ENCODE measurements at regions not wholly inside any gene's neighbourhood (a gene's known extent, or its start where the extent isn't known, plus 50 kb on each side); places are given as distances from the start of the nearest gene placed in this dataset.

- no peaks in the 10 kb centered on the region for H4K20me1 ChIP-seq (ENCODE audit: insufficient read depth)
- CTCF ChIA-PET = no interaction called here
- no TSS peak for BruUV-seq (replicated peaks)
These were observed 1136.6 kb upstream of the PABPC4L start for GRCh38 chr4:135338181-135338580.

GRCh38 chr4:135325264-135325663, 1123.7 kb upstream of the PABPC4L start:
- Histone ChIP-seq H3K9me2 (ENCODE audit: insufficient read depth) (no peaks in the 10 kb centered on the region), H2AFZ (no peak overlapping the region), H3K4me1 (replicated peaks; ENCODE audit: insufficient read depth) (no peaks in the 10 kb centered on the region), H3K79me2 (ENCODE audit: low read depth) (no peaks in the 10 kb centered on the region), H3F3A (ENCODE audit: insufficient read depth, low read depth) (no peaks in the 10 kb centered on the region), H3K9me3 (ENCODE audit: insufficient read depth, low read depth) (no peaks in the 10 kb centered on the region), H3K36me3 (ENCODE audit: low read depth) (no peaks in the 10 kb centered on the region), H3K27ac (no peak overlapping the region), H3K4me3 (no peak overlapping the region), H3K27me3 (ENCODE audit: insufficient read depth, low read depth) (no peaks in the 10 kb centered on the region), H3K4me2 (no peak overlapping the region), H4K20me1 (ENCODE audit: insufficient read depth) (no peaks in the 10 kb centered on the region)
- intact Hi-C loops (cut with micrococcal nuclease; ENCODE audit: unreplicated experiment) = no loop called here
- ChIA-PET CTCF (no interaction called here), POLR2A (ENCODE audit: unreplicated experiment) (no interaction called here)
- DNase-seq = no peak
- TF ChIP-seq CTCF (conservative IDR thresholded peaks at IDR 0.05) (no peak), EZH2 (IDR thresholded peaks at IDR 0.05; ENCODE audit: low read depth) (no peak)
- no TSS peak for BruUV-seq (replicated peaks)

More at GRCh38 chr4:135338181-135338580, 1136.6 kb upstream of the PABPC4L start:
- H3K4me2 ChIP-seq = no peak overlapping the region
- H3F3A ChIP-seq (ENCODE audit: insufficient read depth, low read depth) = no peaks in the 10 kb centered on the region
- TF ChIP-seq EZH2 (IDR thresholded peaks at IDR 0.05; ENCODE audit: low read depth) (no peak), CTCF (conservative IDR thresholded peaks at IDR 0.05) (no peak)
- H3K4me3 ChIP-seq = no peak overlapping the region
- no peak for DNase-seq
- POLR2A ChIA-PET (ENCODE audit: unreplicated experiment) = no interaction called here
- no peaks in the 10 kb centered on the region for H3K27me3 ChIP-seq (ENCODE audit: insufficient read depth, low read depth)
- no peaks in the 10 kb centered on the region for H3K79me2 ChIP-seq (ENCODE audit: low read depth)
- intact Hi-C loops (cut with micrococcal nuclease; ENCODE audit: unreplicated experiment) = no loop called here
- no peaks in the 10 kb centered on the region for H3K9me2 ChIP-seq (ENCODE audit: insufficient read depth)
- H3K36me3 ChIP-seq (ENCODE audit: low read depth) = no peaks in the 10 kb centered on the region
- no peaks in the 10 kb centered on the region for H3K4me1 ChIP-seq (replicated peaks; ENCODE audit: insufficient read depth)
- no peak overlapping the region for H3K27ac ChIP-seq
- no peak overlapping the region for H2AFZ ChIP-seq
- no peaks in the 10 kb centered on the region for H3K9me3 ChIP-seq (ENCODE audit: insufficient read depth, low read depth)

- ChIA-PET CTCF (no interaction called here), POLR2A (ENCODE audit: unreplicated experiment) (no interaction called here)
- no TSS peak for BruUV-seq (replicated peaks)
These were observed 1118.1 kb upstream of the PABPC4L start for GRCh38 chr4:135319685-135320084.

More at GRCh38 chr4:135319685-135320084, 1118.1 kb upstream of the PABPC4L start:
- H3K4me1 ChIP-seq (replicated peaks; ENCODE audit: insufficient read depth) = no peaks in the 10 kb centered on the region
- H3K27me3 ChIP-seq (ENCODE audit: insufficient read depth, low read depth) = no peaks in the 10 kb centered on the region
- no peaks in the 10 kb centered on the region for H3F3A ChIP-seq (ENCODE audit: insufficient read depth, low read depth)
- no peaks in the 10 kb centered on the region for H4K20me1 ChIP-seq (ENCODE audit: insufficient read depth)
- no peaks in the 10 kb centered on the region for H3K9me2 ChIP-seq (ENCODE audit: insufficient read depth)
- intact Hi-C loops (cut with micrococcal nuclease; ENCODE audit: unreplicated experiment) = no loop called here
- TF ChIP-seq CTCF (conservative IDR thresholded peaks at IDR 0.05) = no peak
- no peak for TF ChIP-seq EZH2 (IDR thresholded peaks at IDR 0.05; ENCODE audit: low read depth)
- no peak overlapping the region for H2AFZ ChIP-seq
- H3K9me3 ChIP-seq (ENCODE audit: insufficient read depth, low read depth) = no peaks in the 10 kb centered on the region
- no peak overlapping the region for H3K4me3 ChIP-seq
- no peaks in the 10 kb centered on the region for H3K36me3 ChIP-seq (ENCODE audit: low read depth)
- H3K79me2 ChIP-seq (ENCODE audit: low read depth) = no peaks in the 10 kb centered on the region
- H3K4me2 ChIP-seq = no peak overlapping the region
- H3K27ac ChIP-seq = no peak overlapping the region
- DNase-seq = no peak
